Cerebellar nuclear complex (tissue), 1 donor: ENCODE measurements at regions not wholly inside any gene's neighbourhood (a gene's known extent, or its start where the extent isn't known, plus 50 kb on each side); places are given as distances from the start of the nearest gene placed in this dataset.

Experiments used
- DNase-seq, 2 experiments: peaks; one replicate each; lab custom pipeline; 2025; lab: John Stamatoyannopoulos, UW

DNA sequence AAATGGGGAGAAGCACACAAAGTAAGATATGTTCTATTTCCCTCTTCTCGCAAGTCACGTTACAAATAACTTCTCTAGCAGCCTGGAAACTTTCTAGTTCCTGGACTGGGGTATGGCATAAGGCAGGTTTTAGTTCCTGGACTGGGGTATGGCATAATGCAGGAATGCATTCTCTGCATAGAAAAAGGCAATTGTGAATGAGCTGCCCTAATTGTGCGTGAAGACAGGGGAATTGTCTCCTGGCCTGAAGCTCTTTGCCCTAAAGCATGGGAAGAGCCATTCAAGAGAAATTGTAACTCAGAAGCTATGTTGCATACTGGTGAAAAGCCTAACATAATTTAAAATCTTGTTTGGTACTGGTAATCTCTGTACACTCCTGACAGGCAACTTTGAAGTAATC, 54.3 kb upstream of the CBLB start:
- DNase-seq: no peak

DNA sequence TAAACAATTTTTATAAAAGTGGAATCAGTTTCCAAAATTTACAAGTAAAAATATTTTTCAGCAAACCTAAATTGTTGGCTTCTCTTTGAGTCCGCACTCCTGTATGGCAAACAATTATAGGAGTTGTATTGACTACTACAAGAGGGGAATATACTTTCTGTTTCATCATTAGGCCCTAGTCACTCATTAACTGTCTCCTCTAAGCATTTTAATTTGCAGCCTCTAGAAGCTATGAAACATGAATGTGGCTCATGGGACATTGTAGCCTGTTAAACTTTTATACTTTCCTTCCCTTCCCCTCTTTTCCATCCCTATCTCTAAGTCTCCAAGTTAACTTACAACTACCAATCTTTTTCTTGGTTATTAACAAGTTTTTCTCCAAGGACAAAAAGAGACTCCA, 58.9 kb upstream of the CBLB start:
- DNase-seq: no peak

DNA sequence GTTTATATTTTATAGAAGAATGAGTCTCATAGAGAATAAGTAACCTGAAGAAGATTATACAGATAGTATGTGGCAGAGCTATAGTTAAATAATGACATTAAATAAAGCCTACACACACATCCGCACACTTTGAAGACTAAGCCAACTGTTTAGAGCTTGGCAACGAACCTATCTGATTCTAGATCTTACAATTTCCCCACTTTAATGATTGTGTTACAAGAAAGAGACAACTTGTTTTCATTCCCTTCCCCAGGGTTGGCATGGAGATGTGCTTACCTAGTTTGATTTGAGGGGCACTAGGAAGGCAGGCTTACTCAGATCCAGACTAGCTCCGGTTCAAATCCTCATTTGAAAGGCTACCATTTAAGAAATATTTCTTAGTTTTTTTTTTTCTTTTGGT, 61.9 kb upstream of the CBLB start:
- no peak for DNase-seq

DNA sequence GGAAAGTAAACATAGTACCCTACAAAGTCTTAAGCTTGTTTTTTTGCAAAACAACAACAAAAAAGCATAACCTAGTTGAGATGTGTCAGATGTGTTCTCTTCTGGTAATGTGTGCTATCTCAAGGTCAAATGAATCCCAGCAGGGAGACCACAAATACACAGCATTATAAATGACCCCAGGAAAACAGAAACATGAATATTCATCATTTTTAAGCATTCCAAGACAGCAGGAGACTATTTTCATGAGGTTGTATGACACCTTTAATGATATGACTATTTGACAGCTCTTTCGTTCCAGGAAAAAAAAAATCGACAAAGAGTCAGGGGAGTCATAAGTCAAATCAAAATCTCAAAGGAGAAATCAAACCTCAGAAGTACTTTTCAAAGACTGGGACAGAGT, 62.7 kb upstream of the CBLB start:
- no peak for DNase-seq

DNA sequence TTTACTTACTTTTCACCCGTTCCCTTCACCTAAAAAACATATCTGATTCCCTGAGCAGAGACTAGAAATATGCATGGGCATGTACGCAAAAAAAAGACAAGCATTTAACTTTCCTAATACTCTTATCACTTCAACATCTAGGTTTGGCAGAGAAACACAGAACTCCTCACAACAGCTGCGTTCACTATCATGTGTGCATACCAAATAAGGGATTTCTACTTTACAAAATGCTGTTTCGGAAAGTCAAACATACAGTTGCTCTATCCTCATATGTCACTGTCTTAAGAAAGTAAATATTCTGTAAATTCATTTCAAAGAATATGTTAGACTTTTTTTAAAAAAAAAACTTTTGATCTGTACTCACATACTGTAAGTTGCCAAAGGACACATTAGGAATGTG, 65.1 kb upstream of the CBLB start:
- DNase-seq: no peak

DNA sequence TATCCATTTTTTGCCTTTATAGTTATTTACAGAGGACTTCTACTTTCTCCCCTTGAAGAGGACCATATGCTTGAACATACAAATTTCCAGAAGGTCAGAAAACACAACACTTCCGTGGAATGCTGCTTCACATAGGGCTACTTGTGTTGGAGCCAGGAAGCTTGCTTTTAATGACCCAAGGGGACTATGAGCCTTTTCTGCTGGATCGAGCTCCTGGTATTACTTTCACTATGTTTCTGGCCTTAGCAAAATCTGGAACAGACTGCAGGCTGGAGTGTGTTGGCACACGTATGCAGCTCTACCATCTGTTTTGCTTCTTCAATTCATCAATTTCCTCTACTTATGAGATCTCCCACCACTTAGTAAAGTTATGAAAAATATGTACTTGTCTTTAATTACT, 69.3 kb upstream of the CBLB start:
- peak; percentile 39 to 91 for DNase-seq

DNA sequence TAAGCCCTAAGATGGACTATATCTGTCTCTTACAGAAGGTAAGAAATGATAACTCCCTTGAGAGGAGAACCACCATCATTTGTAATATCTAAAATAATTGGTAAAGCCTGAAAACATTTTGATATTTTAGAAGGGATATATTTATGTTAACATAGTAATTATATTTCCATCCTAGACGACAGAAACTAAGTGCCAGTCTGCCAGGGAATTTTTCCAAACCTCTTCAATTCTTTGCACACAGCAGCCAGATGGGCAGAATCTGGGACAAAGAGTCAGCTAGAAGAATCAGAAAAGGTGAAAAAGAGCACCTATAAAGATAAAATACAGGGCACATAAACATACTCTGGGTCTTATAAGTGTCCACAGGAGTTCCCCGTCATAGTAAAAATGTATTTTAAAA, 70.0 kb upstream of the CBLB start:
- DNase-seq: no peak

DNA sequence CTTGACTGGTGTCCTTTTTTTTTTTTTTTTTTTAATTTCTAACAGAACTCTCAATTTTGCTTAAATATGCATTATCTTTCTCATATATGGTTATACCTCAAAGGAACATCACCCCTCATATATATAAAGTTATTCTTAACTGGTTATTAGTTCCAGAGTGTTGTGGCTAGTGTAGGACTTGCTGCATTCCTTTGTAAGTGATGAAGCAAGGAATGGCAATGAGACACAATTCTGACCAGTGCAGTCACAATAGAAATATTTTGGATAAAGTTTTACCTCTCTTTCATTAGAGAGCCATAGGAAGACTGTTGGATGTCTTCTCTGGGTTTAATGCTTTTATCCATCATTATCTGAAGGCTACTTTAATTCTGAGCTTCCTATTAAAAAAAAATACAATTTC, 75.5 kb upstream of the CBLB start:
- DNase-seq: no peak

DNA sequence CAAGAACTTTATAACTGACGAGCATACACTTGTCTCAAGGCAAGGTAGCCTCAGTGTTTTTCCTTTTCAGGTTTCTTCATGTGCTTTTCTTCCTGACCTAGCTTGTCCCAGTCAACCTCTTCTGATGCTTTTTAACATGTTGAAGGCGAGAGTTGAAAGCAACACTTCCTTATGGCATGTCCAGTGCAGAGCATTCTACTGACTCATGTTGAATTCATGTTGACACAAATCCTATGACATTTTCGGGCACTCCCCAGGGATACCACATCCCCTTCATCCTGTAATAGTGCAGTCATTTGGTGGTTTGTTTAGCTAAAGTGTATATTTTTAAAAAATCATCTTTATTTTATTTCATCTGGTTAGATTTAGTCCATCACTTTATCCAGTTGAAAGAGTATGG, 75.9 kb upstream of the CBLB start:
- no peak for DNase-seq

DNA sequence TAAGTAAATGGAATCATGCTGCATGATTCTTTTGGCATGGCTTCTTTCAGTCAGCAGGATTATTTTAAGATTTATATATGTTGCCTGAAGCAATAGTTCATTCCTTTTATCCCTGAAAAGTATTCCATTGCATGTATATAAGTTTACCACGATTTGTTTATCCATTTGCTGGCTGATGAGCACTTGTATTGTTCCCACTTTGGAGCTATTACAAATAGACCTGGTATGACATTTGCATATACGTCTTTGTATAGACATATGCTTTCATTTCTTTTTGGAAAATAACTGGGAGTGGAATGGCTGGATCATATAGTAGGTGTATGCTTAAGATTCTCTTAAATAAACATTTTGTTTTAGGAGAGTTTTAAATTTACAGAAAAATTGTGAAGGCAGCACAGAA, 79.3 kb upstream of the CBLB start:
- no peak for DNase-seq

DNA sequence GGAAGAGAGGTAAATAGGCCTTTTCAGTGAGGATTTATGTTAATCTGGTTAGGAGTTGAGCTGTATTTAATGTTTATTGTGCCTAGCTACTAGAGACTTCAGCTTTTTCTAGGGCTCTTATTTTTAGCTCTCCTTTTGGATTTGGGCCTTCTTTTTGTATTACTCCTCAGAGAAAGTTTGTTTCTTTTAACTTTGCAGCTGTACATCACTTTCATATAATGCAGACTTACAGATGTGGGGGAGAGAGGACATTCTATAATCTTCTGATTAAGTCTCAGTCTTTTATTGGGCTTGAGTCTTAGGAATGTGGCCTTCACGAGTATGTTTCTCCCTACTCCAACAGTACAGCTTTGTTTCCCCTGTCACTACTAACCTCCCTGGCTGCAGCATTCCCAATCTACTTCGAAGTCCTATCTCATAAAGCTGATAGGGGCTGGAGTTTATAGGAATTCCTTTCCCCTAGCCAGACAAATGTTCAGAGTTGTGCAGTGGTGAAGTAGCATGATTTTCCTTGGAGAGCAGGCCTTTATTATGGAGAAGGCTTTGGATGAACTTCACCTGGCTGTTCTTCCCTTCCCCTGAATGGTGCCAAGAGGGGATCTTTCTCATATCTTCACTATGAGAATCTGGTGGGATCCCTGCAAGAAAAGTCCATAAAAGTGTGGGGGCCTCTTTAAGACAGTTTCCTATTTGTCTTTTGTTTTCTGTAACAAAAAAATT, 82.2 kb upstream of the CBLB start:
- no peak for DNase-seq

DNA sequence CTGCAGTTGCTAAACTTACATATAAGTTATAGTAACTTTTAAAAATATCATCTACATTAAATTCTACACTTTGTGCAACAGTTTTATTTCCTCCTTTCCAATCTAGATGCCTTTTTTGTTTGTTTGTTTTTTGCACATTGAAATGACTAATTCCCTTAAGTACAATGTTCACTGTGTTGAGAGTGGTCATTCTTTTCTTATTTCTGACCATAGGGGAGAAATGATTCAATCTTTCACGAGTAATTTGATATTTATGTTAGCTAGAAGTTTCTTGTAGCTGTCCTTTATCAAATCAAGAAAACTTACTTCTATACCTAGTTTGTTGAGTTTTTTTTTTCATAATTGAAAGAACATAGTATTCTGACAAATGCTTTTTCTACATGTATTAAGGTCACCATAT, 85.0 kb upstream of the CBLB start:
- no peak for DNase-seq

DNA sequence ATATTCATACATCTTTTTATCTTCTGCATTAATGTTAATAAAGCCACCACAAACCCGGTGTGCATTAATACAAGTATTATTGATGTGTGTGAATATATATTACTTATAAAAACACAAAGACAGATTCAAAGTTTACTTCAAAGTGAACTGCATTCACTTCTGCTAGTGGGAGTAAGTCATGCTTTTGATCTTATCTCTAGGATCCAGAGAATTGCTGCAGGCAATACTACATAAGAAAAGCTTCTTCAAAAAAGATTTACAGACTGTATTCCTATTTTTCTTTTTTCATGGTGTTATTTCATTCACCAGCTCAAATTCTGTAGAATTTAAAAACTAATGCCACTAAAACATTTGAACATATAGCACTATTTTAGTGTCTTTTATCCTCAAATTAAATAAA, 87.5 kb upstream of the CBLB start:
- no peak for DNase-seq

DNA sequence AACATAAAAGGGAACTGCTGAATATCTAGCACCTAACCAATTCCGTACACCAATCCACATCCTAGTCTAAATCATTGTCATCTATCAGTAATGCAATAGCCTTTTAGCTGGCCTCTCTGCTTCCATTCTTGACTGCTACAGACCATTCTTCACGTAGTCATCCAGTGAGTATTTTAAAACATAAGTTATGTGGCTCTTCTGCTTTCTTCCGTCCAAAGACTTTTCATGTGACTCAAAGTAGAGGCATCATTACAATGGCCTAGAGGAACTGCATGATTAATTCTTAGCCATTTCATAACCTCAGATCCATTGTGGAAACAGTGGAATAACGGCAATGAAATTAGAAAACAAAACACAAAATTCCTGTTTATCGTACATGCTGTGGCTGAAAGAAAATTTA, 88.9 kb upstream of the CBLB start:
- no peak for DNase-seq

DNA sequence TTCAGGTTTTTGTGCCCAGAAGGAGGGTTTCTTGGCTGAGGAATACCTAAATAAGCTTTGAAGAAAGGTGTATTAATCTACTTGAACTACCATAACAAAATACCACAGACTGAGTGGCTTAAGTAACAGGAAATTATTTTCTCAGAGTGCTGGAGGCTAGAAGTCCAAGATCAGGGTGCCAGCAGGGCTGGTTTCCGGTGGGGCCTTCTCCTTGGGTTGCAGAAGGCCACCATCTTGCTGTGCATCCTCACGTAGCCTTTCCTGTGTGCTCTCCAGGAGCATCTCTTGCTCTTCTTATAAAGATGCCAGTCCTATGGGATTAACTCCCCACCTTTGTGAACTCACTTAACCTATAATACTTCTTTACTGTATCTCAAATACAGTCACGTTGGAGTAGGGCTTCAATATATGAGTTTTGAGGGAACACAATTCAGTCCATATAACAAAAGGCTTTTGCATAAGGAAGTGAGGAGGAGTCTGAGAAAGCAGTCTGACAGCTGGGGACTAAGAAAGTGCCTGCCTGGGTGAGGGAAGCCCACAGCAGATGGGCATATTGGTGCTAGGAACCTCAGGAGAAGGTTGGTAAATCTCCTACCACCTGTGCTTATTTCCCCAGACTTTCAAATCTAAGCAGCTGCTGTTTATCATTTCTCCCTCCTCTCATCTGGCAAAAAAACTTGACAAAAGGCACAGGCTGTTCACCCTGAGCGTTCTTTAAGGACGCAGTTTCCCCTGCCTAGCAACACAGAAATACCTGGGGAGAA, 89.6 kb upstream of the CBLB start:
- no peak for DNase-seq

DNA sequence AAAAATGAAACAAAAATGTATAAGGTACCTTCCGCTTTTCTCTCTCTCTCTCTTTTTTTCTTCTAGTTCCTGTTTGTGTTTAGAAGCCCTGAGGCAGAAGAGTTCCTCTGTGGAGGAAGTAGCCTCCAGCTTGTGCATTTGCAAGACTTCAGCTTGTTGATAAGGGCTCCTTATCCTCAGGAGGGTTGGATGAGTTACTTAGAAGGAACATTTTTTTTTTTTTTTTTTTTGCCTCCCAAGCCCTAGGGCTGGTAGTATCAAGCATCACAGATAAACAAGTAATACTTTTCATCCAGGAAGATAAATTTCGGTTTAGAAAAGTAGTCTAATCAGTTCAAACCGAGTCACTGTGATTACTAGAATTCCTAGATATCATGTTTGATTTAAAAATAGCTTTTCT, 91.0 kb upstream of the CBLB start:
- no peak for DNase-seq

DNA sequence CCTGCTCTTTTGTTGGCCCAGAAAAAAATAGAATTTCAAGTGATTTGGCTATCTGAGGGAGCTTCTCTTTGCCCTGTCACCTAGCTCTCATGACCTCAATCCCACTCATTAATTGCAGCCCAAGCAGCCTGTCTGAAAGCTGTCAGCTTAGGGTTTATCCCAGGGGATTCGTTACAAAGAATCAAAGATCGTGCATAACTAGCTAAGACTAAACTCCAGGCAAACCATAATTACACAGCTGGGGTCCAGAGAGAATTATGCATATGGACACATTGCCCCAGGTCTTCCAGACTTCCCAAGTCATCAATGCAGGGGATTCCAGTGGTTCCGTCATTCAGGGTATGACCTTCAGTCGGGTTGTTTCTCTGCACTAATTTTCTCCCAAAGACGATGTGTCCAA, 91.6 kb upstream of the CBLB start:
- DNase-seq: no peak

DNA sequence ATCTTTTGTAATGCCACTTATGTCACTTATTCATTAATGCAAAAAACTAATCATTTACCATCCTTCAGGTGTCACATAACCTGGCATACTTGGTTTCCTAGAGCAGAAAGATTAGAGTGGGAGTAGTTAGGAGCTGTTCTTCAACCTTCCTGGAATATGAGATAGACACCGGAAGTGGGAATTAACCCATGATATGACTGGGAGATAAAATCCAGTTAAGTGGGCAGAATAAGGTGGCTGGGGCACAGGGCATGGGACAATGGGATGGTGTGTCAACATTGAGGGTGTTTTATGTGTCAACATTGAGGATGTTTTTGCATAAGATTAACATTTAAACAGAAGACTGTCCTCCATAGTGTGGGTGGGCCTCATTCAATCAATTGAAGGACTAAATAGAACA, 94.3 kb upstream of the CBLB start:
- DNase-seq: no peak

DNA sequence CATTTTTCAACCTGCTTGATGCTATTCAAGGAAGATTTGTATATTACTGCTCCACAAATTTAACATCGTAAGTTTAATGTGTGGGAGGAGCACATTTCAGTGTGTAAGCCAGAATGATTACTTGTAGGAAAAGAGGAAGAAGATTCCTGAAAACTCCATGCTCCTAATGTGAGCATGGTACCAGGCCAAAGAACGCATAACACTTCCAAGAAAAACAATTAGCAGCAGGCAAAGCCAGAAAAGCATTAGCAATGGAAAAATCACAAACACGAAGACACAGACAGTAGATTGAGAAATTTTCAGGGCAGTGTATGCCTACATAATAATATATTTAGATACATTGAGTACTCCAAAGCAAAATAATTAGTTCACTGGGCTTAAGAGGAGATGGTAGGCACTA, 96.6 kb upstream of the CBLB start:
- DNase-seq: no peak

DNA sequence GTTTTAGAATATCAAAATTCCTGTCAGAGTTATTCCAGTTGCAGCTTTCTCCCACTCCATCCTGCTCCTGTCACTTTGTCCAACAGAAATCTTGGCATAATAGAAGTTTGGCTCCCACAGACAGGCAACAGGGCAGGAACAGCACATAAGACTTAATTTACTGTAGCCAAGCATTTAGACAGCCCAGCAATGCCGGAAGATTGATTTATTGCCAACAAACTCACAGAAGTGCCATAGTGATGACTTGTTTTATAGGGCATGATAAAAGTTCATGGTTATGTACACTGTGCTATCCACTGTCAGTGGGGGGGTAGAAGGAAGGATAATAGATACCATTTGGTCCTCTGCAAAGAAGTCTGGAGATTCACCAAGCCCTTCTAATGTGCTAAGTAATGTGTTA, 98.3 kb upstream of the CBLB start:
- DNase-seq: no peak

DNA sequence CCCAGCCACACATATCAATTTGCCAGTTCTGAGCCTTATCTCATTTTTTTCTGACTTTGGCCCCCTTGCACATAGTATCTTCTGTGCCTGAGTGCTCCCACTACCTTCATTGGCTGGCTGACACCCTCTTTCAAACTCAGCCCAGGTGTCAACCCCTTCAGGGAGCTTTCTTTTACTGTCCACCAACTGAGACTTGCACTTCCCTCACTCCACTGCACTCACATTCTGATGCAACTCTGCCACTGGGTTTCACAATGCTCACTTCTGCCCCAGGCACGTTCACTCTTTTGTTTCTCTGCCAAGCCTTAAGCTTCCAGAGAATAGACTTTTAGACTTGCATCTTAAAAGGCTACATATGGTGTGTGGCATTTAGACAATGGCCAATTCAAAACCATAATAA, 101.5 kb upstream of the CBLB start:
- DNase-seq: no peak

DNA sequence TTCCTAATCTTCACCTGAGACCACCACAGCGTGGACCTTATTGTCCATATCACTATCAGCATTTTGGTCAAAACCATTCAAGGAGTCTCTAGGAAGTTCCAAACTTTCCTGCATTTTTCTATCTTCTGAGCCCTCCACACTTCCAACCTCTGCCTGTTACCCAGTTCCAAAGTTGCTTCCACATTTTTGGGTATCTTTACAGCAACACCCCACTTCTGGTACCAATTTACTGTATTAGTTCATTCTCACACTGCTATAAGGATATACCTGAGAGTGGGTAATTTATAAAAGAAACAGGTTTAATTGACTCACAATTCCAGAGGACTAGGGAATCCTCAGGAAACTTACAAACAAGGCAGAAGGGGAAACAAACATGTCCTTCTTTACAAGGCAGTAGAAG, 103.3 kb upstream of the CBLB start:
- no peak for DNase-seq

DNA sequence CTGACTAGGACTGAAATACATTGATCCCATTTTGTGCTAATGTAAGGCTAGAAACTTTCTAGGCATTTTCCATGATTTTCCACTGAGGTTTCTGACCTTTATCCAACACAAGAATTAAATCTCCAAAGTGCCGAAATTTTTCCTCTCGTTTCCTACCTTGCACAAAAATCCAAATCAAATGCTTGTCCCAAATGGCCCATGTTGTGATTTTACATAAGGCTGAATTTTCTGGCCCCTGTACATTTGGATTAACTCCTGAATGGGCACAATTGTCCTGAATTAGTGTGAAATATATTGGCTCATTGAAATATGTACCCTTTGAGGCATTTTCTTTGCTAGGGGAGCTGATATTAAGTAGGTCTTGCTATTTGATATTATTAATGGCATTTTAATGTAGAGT, 105.6 kb upstream of the CBLB start:
- peak in 1 of 2 experiments; percentile 17 for DNase-seq

DNA sequence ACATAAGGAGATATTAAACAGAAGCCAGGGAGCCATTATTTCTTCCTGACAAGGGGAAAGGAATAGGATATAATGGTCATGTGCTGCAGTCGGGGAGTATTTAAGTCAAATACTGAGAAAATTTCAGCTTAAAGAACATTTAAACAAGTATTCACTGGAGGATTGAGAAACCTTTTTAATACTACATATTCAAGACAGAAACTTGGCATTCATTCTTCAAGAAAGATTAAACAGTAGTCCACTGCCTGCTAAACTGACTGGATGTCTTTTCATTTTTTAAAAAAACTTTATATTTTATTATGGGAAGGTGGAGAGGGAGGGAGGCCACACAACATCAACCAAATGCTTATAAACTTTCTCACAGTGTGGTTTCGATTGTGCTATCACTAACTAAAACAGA, 107.4 kb upstream of the CBLB start:
- DNase-seq: no peak
